Endothelial cell of umbilical vein (primary cell): ENCODE measurements at regions not wholly inside any gene's neighbourhood (a gene's known extent, or its start where the extent isn't known, plus 50 kb on each side); places are given as distances from the start of the nearest gene placed in this dataset.

ENCODE experiments used
- BruUV-seq: library from RNA; stranded (reverse); fragments of 400-500 nt; replicated peaks from 2 replicates; lab custom pipeline; 2021; lab: Mats Ljungman, UMichigan
- CTCF ChIA-PET: fragments of 300-600, 350-600 bp; sonication (Branson Sonifier 250); formaldehyde crosslinking; loops from one replicate; lab custom pipeline; 2021; ENCODE audit warnings: antibody characterized with exemption, inconsistent platforms; lab: Charles Lee
- POLR2A ChIA-PET: fragments of 300-600, 350-600 bp; sonication (Branson Sonifier 250); formaldehyde crosslinking; loops from one replicate; lab custom pipeline; 2021; ENCODE audit warnings: antibody characterized with exemption, inconsistent platforms; lab: Charles Lee
- DNase-seq: peaks from one replicate; pipeline ENCODE4 v3.0.0-alpha.2; 2011; ENCODE audit warnings: low read depth, low spot score
- FAIRE-seq: peaks from 2 replicates; lab custom pipeline; 2011; peaks lifted over from hg19 to GRCh38; lab: Jason Lieb, UNC
- H2AFZ ChIP-seq: 2 replicates; pipeline ENCODE4 v1.6.0; 2012; ENCODE audit warnings: low read depth, low read length, control low read depth, inconsistent platforms
- H3K27ac ChIP-seq: 2 replicates; pipeline ENCODE4 v1.5.1; 2011; ENCODE audit warnings: low read depth, mild to moderate bottlenecking, control low read depth, low read length, moderate library complexity; ENCODE audit not compliant: insufficient read depth
- H3K27me3 ChIP-seq, 2 experiments: 2 replicates each; pipeline versions ENCODE4 v1.6.0 to v1.6.1; 2011; ENCODE audit warnings: low read length in 2 of 2, mixed read lengths in 1 of 2; ENCODE audit not compliant: control insufficient read depth in 2 of 2, insufficient read depth in 2 of 2
- H3K36me3 ChIP-seq, 2 experiments: 2 replicates in 1 of 2; 3 replicates in 1 of 2; pipeline ENCODE4 v1.5.1; 2011; ENCODE audit warnings: low read length in 2 of 2, mild to moderate bottlenecking in 1 of 2, moderate library complexity in 1 of 2; ENCODE audit not compliant: control insufficient read depth in 2 of 2, insufficient read depth in 2 of 2; ENCODE audit errors: extremely low read depth in 1 of 2
- H3K4me1 ChIP-seq: 3 replicates; pipeline ENCODE4 v1.5.1; 2011; ENCODE audit warnings: mild to moderate bottlenecking, low read length; ENCODE audit not compliant: control insufficient read depth, insufficient read depth; ENCODE audit errors: extremely low read depth
- H3K4me2 ChIP-seq: 2 replicates; pipeline ENCODE4 v1.6.1; 2011; ENCODE audit warnings: low read length, control low read depth, mixed read lengths; ENCODE audit not compliant: insufficient read depth
- H3K4me3 ChIP-seq, 3 experiments: fragments of 200-600 bp in 1 of 3; sonication (generic), shearing (Covaris generic) in 1 of 3; replicated peaks in 1 of 3; 2 replicates each; pipeline ENCODE4 v1.5.1; 2011 to 2016; ENCODE audit warnings: control low read depth in 3 of 3, low read length in 3 of 3, mild to moderate bottlenecking in 2 of 3, inconsistent platforms in 1 of 3, low read depth in 1 of 3, moderate library complexity in 1 of 3; ENCODE audit not compliant: insufficient read depth in 1 of 3
- H3K79me2 ChIP-seq: 2 replicates; pipeline ENCODE4 v1.6.0; 2012; ENCODE audit warnings: low read length, inconsistent platforms; ENCODE audit not compliant: control insufficient read depth, insufficient read depth
- H3K9ac ChIP-seq: replicated peaks from 2 replicates; pipeline ENCODE3; 2011; ENCODE audit warnings: low read length, control low read depth; ENCODE audit not compliant: insufficient read depth; ENCODE audit errors: extremely low read depth
- H3K9me1 ChIP-seq: replicated peaks from 3 replicates; pipeline ENCODE4 v1.6.0; 2011; ENCODE audit warnings: mild to moderate bottlenecking, low read length; ENCODE audit not compliant: control insufficient read depth, insufficient read depth; ENCODE audit errors: extremely low read depth
- H3K9me3 ChIP-seq: replicated peaks from 2 replicates; pipeline ENCODE4 v1.5.1; 2012; ENCODE audit warnings: low read length, inconsistent platforms; ENCODE audit not compliant: control insufficient read depth, insufficient read depth
- H4K20me1 ChIP-seq: replicated peaks from 2 replicates; pipeline ENCODE3; 2011; ENCODE audit warnings: mild to moderate bottlenecking, low read length; ENCODE audit not compliant: control insufficient read depth, insufficient read depth; ENCODE audit errors: extremely low read depth
- EZH2 ChIP-seq: IDR thresholded peaks from 2 replicates; pipeline ENCODE4 v1.6.1; 2012; ENCODE audit warnings: borderline replicate concordance, low read depth, mild to moderate bottlenecking, moderate library complexity, low read length, inconsistent platforms; ENCODE audit not compliant: severe bottlenecking
- FOS ChIP-seq: IDR thresholded peaks from 2 replicates; pipeline ENCODE4 v1.6.1; 2011; ENCODE audit warnings: mild to moderate bottlenecking, low read length, moderate library complexity, borderline replicate concordance; ENCODE audit not compliant: insufficient read depth
- GATA2 ChIP-seq: IDR thresholded peaks from 2 replicates; pipeline ENCODE4 v1.7.0; 2011; ENCODE audit warnings: low read depth, mild to moderate bottlenecking, moderate library complexity, mixed read lengths, low read length; ENCODE audit not compliant: insufficient read length, insufficient read depth
- JUN ChIP-seq: IDR thresholded peaks from 2 replicates; pipeline ENCODE4 v1.6.1; 2011; ENCODE audit warnings: borderline replicate concordance, low read depth; ENCODE audit not compliant: insufficient read length, insufficient read depth
- MYC ChIP-seq: IDR thresholded peaks from one replicate; pipeline ENCODE4 v1.6.1; 2011; ENCODE audit warnings: mild to moderate bottlenecking, low read depth, low read length
- POLR2A ChIP-seq: IDR thresholded peaks from 2 replicates; pipeline ENCODE4 v1.6.1; 2012; ENCODE audit warnings: low read depth, mild to moderate bottlenecking, control low read depth, low read length
- POLR2AphosphoS5 ChIP-seq: IDR thresholded peaks from 2 replicates; pipeline ENCODE4 v1.6.1; 2012; ENCODE audit warnings: low read depth, mild to moderate bottlenecking, control low read depth, low read length, moderate library complexity; ENCODE audit not compliant: insufficient read depth
- dilution Hi-C: fragments of 300-500 bp; cut with MboI; formaldehyde crosslinking; loops from one replicate; pipeline ENCODE4 v1.15.0; 2019; ENCODE audit warnings: low sequenced_read_pairs; ENCODE audit not compliant: extremely low pct_ligation_motif_present
- intact Hi-C: fragments of 100-400 bp; cut with micrococcal nuclease; formaldehyde crosslinking; loops from one replicate; pipeline ENCODE4 v1.10.0; 2022
- TF ChIP-seq, protein P1 (sequence below): IDR thresholded peaks from 2 replicates; pipeline ENCODE4 v1.6.1; 2011; ENCODE audit not compliant: insufficient read depth, insufficient read length
- TF ChIP-seq, protein P2 (sequence below), 2 donors: IDR thresholded peaks; 1 replicate in 1 of 2; 2 replicates in 1 of 2; pipeline ENCODE4 v1.5.1; 2011; ENCODE audit warnings: low read length in 2 of 2, mild to moderate bottlenecking in 2 of 2, moderate library complexity in 2 of 2, control low read depth in 1 of 2, inconsistent platforms in 1 of 2, low read depth in 1 of 2; ENCODE audit not compliant: insufficient read depth in 1 of 2; ENCODE audit errors: extremely low read depth in 1 of 2

DNA sequence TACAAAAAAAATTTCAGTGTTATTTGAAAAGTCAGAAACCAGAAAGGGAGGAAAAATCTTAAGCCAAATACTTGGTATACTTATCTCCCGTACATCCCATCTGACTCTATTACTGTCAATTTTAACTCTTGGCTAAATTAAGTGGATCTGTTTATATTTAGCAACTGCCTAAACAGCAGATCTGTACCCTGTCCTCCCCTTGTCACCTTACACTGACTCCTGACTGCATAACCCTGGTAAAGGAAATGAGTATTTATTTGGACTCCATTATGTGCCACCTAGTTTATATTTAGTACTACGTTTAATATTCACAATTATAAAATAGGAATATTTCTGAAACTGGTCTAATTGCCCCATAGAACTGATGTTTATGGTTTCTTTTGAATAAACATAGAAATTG lies 730.2 kb upstream of the GJE1 start:
- DNase-seq (no peak), FAIRE-seq (no peak)
- H3K9ac ChIP-seq, result no peak overlapping the region
- intact Hi-C loops (no loop called here), dilution Hi-C loops (no loop called here)
- POLR2A ChIA-PET, result no interaction called here
- H3K9me1 ChIP-seq, result no peaks in the 10 kb centered on the region
- H3K4me1 ChIP-seq, result no peaks in the 10 kb centered on the region
- no peaks in the 10 kb centered on the region for H4K20me1 ChIP-seq
- H3K4me2 ChIP-seq, result no peak overlapping the region
- H3K36me3 ChIP-seq, result no peaks in the 10 kb centered on the region
- TF ChIP-seq, protein P1, sequence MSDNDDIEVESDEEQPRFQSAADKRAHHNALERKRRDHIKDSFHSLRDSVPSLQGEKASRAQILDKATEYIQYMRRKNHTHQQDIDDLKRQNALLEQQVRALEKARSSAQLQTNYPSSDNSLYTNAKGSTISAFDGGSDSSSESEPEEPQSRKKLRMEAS, result no peak
- TF ChIP-seq FOS (no peak), POLR2A (no peak), EZH2 (no peak)
- H2AFZ ChIP-seq, result no peak overlapping the region
- no peak overlapping the region for H3K4me3 ChIP-seq
- CTCF ChIA-PET, result interaction anchor here (1.6 kb wide), 1 partner anchor 14 kb away, joined by 4 read pairs; no protein-coding TSS in a partner anchor
- no peaks in the 10 kb centered on the region for H3K79me2 ChIP-seq
- H3K27me3 ChIP-seq, result no peaks in the 10 kb centered on the region
- BruUV-seq, result no TSS peak
- no peaks in the 10 kb centered on the region for H3K9me3 ChIP-seq
- H3K27ac ChIP-seq, result no peak overlapping the region

DNA sequence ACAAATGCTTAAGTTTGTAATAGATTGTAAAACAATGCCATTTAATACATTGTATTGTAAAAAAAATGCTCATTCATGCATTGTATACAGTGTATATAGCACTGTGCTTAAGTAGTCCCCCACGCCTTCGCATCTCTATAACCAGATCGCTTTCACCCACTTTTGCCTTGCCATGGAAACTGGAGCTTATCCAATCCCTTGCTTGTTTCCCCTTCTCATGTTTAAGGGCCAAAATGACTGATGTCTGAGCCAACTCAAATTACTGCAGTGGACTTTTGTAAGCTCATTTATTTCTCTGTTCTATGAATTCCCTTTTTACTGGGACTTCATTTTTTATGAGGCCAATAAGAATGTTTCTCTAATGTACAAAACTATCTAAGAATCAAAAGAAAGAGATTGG lies 730.9 kb upstream of the GJE1 start:
- intact Hi-C loops, result no loop called here
- Histone ChIP-seq H3K9me3 (no peaks in the 10 kb centered on the region), H3K4me1 (no peaks in the 10 kb centered on the region), H3K4me3 (no peak overlapping the region), H3K4me2 (no peak overlapping the region), H3K27me3 (no peaks in the 10 kb centered on the region), H3K36me3 (no peaks in the 10 kb centered on the region), H2AFZ (no peak overlapping the region), H3K79me2 (no peaks in the 10 kb centered on the region), H4K20me1 (no peaks in the 10 kb centered on the region), H3K27ac (no peak overlapping the region), H3K9me1 (no peaks in the 10 kb centered on the region), H3K9ac (no peak overlapping the region)
- CTCF ChIA-PET, result interaction anchor here (1.6 kb wide), 1 partner anchor 14 kb away, joined by 4 read pairs; no protein-coding TSS in a partner anchor
- dilution Hi-C loops, result no loop called here
- no peak for DNase-seq
- POLR2A ChIA-PET, result no interaction called here
- FAIRE-seq, result no peak
- no TSS peak for BruUV-seq
- TF ChIP-seq, protein P2, sequence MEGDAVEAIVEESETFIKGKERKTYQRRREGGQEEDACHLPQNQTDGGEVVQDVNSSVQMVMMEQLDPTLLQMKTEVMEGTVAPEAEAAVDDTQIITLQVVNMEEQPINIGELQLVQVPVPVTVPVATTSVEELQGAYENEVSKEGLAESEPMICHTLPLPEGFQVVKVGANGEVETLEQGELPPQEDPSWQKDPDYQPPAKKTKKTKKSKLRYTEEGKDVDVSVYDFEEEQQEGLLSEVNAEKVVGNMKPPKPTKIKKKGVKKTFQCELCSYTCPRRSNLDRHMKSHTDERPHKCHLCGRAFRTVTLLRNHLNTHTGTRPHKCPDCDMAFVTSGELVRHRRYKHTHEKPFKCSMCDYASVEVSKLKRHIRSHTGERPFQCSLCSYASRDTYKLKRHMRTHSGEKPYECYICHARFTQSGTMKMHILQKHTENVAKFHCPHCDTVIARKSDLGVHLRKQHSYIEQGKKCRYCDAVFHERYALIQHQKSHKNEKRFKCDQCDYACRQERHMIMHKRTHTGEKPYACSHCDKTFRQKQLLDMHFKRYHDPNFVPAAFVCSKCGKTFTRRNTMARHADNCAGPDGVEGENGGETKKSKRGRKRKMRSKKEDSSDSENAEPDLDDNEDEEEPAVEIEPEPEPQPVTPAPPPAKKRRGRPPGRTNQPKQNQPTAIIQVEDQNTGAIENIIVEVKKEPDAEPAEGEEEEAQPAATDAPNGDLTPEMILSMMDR (IDR thresholded peaks at IDR 0.05; ENCODE audit: extremely low read depth in 1 of 2, insufficient read depth in 1 of 2, low read depth in 1 of 2, low read length in 2 of 2), result no peak
- TF ChIP-seq EZH2 (no peak), POLR2A (no peak), MYC (no peak), JUN (no peak), POLR2AphosphoS5 (no peak), GATA2 (no peak)
- TF ChIP-seq, protein P1, result no peak
